GM12891 (cell line): ENCODE measurements at regions not wholly inside any gene's neighbourhood (a gene's known extent, or its start where the extent isn't known, plus 50 kb on each side); places are given as distances from the start of the nearest gene placed in this dataset.
"Not testable (repeated sequence)": the region's sequence is repeated elsewhere in the genome, so short reads cannot be mapped to it uniquely, and the experiment has no call there.

Source experiments
- DNase-seq: peaks from one replicate; pipeline ENCODE4 v3.0.0; 2011; ENCODE audit warnings: low spot score; ENCODE audit not compliant: insufficient read length
- FAIRE-seq: peaks from 2 replicates; lab custom pipeline; 2011; peaks lifted over from hg19 to GRCh38; lab: Jason Lieb, UNC
- PAX5 ChIP-seq: IDR thresholded peaks from 2 replicates; pipeline ENCODE4 v1.6.1; 2011; ENCODE audit warnings: low read length, moderate library complexity, mild to moderate bottlenecking; ENCODE audit not compliant: insufficient read depth, severe bottlenecking
- POLR2A ChIP-seq: IDR thresholded peaks from 2 replicates; pipeline ENCODE4 v1.6.1; 2011; ENCODE audit warnings: low read depth, low read length, control low read depth
- POLR2AphosphoS5 ChIP-seq: IDR thresholded peaks from 2 replicates; pipeline ENCODE4 v1.6.1; 2011; ENCODE audit warnings: low read depth, low read length, control low read depth
- POU2F2 ChIP-seq: IDR thresholded peaks from 2 replicates; pipeline ENCODE4 v1.6.1; 2011; ENCODE audit warnings: low read depth, mild to moderate bottlenecking, control low read depth, low read length, moderate library complexity
- SPI1 ChIP-seq: IDR thresholded peaks from 2 replicates; pipeline ENCODE4 v1.6.1; 2011; ENCODE audit warnings: low read depth, low read length, control low read depth
- TAF1 ChIP-seq: IDR thresholded peaks from 2 replicates; pipeline ENCODE4 v1.6.1; 2011; ENCODE audit warnings: low read depth, low read length, control low read depth

DNA sequence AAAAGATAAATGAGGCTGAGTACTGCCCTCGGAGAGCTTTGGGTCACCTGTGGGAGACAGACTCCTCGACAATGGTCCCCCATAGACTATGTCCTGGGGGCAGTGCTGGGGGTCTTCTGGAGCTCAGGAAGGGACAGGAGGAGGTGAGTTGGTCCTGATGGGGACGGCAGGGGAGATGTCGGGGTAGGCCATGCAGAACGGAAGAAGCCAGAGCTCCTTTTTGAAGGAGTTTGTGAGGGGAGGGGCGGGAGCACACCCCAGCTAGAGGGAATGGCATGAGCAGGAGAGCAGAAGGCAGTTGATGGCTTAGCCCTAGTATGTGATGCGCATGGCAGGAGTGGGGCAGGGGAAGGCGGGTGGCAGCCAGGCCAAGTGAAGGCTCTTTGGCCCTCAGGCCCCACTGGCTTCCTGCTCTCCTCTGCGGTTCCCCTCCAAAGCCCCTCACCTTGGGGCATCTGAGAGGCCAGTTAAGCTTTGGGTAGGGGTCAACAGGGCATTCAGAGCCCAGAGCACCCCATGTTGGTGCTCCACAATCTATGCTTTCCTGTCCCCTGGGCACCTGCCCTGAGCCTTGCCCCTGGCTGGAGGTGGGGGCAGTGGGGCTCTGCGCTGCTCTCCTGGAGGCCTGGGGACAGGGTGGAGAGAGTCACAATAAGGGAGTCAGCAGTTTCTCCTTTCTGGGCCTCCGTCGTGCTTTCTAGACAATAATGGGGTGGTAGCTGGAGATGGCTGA lies 179.3 kb downstream of the SMAD6 start:
- TF ChIP-seq PAX5 = no peak
- no peak for TF ChIP-seq TAF1
- no peak for TF ChIP-seq POLR2AphosphoS5
- TF ChIP-seq POU2F2 = no peak
- no peak for TF ChIP-seq POLR2A
- TF ChIP-seq SPI1 = no peak
- no peak for FAIRE-seq
- no peak for DNase-seq

DNA sequence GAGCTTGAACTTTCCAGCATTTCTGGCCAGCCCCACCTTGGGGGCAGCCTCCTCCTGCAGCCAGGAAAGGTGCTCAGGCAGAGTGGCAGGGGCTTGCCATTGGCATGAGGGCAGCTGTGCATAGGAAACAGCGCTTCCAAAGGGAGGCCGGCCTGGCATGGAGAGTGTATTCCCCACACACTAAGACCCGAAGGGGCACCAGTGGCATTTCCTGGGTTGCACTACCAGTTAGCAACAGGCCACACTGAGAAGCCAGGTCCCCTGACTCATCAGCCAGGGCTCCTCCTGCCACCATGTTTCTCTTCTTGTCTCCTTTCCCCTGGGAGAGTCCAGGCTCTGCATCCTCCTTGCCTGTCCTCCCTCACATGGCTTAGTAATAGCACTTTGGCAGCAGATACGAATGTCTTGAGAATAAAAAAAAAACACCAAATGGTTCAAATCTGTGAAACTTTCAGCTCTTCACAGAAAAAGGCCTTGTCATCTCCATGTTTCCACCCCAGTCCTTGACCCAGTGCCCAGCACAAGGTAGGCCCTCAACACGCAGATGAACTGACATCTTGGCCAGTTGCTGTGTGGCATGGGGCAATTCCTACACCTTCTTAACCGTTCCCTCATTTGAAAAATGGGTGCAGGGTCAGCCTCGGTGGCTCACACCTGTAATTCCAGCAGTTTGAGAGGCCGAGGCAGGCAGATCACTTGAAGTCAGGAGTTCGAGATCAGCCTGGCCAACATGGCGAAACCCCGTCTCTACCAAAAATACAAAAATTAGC lies 180.4 kb downstream of the SMAD6 start:
- no peak for DNase-seq
- FAIRE-seq = no peak
- TF ChIP-seq POLR2A = no peak
- TF ChIP-seq POU2F2 = no peak
- TF ChIP-seq SPI1 = no peak
- TF ChIP-seq PAX5 = no peak
- TF ChIP-seq POLR2AphosphoS5 = no peak
- no peak for TF ChIP-seq TAF1

DNA sequence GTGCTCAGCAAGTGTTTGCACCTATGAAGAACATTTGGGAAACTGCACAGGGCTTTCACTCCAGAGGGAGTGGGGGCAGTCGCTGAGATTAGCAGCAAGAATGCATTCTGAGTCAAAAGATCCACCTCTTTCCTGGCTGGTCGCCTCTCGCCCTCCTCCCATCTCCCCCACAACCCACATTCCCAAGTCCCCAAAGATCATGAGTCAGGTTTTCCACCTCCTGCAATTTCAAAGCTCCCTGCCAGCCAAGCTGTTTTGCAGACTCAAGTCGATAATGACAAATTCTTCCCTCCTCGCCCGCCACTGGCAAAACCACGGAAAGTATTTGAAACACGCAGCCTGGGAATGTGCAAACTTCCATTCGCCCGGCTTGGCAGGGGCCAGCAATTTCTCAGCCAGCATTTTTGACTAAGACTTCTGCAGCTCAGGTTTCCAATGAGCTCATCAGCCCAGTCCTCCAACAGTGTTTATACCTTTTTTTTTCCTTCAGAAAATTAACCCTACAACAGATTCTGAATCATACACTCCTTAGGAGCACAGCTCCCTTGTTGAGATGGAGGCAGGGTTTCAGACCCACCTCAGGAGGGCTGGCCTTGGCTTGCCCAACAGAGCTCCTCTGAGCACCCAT lies 181.4 kb downstream of the SMAD6 start:
- DNase-seq = no peak
- no peak for FAIRE-seq

DNA sequence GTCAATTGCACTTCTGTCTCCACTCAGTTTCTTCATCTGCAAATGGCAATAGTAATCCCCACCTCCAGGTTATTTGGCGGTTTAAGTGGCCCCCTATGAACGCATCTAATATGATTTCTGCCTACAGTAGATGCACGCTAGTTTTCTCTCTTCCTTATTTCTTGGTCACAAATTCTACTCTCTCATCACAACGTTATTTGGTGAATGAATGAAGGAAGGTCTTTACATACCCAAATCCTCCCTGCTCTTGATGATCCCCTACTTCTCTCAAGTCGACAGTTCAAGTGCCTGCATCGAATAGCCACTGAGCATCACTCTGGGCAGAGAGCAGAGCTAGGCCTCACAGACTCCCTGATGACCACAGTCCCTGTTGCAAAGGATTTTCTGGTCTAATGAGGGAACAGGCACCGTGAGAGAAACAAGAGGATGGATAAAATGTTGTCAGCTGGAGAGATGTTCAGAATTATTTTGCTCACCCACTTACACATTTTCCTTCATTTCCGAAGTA lies 181.2 kb upstream of the SMAD3 start:
- no peak for FAIRE-seq

More for the DNA sequence above, 181.4 kb downstream of the SMAD6 start:
- TF ChIP-seq POU2F2 (no peak), PAX5 (no peak), POLR2AphosphoS5 (no peak), POLR2A (no peak), SPI1 (no peak), TAF1 (no peak)

DNA sequence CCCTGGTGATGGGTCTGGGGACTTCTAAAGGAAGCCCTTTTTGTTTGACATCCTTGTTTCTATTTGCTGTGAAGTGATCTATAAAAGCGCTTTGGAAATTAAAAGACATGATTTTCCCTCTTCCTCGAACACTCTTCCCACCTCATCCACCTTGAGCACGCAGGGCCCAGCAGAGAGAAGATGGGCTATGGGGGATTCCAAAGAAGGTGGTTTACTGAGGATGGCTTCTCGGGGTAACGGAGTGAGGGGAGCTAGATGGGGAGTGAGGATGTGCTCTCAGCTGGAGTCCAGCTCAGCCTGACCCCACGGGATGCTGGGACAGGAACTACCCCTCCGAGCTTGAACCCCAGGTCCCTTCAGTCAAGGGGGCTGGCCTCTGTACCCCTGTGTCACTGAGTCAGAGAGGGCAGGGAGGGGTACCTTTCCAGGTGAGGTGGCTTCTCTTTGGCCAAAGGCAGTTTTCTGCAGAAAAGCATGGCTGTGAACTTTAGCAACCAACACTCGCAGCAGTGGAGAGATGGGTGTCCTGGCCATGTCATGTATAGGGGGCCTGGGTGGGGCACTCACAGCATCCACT lies 180.7 kb upstream of the SMAD3 start:
- TF ChIP-seq POLR2A = no peak
- TF ChIP-seq POLR2AphosphoS5 = no peak
- TF ChIP-seq POU2F2 = no peak
- no peak for TF ChIP-seq SPI1
- no peak for DNase-seq
- FAIRE-seq = no peak

More for the DNA sequence above, 181.2 kb upstream of the SMAD3 start:
- DNase-seq = no peak
- TF ChIP-seq PAX5 (no peak), POLR2AphosphoS5 (no peak), TAF1 (no peak), SPI1 (no peak), POLR2A (no peak), POU2F2 (no peak)

DNA sequence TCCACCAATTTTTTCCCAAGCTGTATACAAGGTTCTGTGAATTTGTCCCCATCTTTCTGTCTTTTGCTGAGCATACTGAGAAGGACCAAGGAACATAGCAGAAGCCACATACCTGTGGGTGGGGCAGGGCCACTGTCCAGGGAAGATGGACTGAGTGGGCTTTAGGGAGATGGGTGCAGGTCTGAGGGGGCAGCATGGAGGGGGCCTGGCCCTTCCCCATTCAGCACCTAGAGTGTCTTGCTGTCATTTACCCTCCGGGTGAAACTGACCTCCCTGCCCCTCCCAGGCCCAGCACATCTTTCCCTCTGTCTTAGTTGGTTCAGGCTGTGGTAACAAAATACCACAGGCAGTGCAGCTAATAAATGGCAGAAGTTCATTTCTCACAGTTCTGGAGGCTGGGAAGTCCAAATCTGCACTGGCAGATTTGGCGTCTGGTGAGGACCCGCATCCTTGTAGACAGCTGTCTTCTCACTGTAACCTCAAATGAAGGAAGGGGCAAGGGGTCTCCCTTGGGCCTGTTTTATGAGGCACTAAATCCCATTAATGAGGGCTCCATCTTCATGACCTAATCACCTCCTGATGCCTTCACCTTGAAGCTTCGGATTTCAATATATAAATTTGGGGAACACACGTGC lies 180.0 kb upstream of the SMAD3 start:
- DNase-seq = no peak
- FAIRE-seq = no peak
- TF ChIP-seq PAX5 (no peak), SPI1 (no peak), POU2F2 (no peak), TAF1 (no peak), POLR2AphosphoS5 (no peak), POLR2A (no peak)

DNA sequence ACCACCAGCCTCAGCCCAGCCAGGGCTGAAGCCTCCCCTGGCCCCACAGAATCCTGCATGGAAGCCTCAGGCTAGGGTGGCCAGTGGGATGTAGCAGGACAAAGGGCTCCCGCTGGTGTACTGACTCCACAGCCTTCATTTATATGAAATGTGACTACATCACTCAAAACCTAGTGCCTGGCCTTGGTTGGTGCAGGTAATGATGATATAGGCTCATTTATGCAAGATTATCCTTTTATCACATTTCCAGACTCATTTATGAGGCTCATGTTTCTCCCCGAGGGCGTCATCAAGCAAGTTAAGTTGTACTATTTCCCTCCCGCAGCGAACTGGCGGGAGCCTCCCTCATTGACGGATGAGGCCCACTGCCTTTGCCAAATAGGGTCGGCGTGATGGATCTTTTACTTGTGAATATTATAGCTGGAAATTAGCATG lies 179.1 kb upstream of the SMAD3 start:
- no peak for FAIRE-seq
- TF ChIP-seq POU2F2 (no peak), TAF1 (no peak), POLR2AphosphoS5 (no peak), PAX5 (no peak), POLR2A (no peak), SPI1 (no peak)
- no peak for DNase-seq

DNA sequence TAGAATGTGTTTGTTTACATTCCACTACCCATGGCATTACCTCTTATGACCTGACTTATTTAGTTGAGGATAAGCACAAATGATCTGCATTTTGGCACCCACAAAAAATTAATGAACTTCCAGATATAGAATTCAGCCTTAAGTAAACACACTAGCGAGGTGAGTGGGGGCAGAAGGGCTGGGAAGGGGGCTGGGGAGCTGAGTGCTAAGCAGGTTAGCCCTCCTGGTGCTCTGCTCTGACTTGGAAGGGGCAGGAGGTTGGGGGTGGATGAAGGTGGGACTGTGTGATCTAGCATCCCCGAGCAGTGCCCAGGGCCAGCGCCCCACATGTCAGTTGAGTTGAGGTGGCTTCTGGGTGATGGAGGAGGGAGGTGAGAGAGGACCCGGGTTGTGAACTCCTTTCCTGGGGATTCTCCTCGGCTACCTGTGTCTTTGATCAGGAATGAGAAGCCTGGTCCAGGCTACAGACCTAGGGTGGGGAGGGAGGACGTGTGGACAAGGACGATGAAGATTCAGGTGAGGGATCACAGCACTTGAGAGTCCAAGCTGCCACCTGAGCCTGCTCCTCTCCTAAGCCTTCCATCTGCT lies 178.6 kb upstream of the SMAD3 start:
- FAIRE-seq (no peak), DNase-seq (no peak)
- no peak for TF ChIP-seq POLR2A
- no peak for TF ChIP-seq POLR2AphosphoS5
- no peak for TF ChIP-seq PAX5
- TF ChIP-seq POU2F2 = no peak
- no peak for TF ChIP-seq TAF1

DNA sequence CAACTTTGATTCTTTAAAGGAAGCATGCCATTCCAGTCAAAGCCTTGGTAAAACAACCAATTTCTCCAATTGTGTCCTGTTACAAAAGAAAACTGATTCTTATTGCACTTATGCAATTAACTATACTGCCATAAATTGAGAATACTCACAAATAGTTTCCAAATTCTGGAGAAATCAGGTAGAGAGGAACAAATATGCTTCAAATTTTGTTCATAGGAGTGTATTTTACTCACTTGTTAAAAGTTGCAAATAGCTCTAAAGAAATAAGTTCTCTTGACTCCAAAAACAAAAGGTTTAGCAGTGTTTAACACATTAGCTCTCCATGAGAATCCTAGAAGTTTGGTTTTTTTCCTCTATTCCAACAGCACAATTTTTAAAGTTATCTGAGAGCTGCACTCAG lies 176.1 kb upstream of the SMAD3 start:
- not testable (repeated sequence) for DNase-seq, FAIRE-seq
